Left forelimb (tissue), 1 donor: ENCODE measurements at regions not wholly inside any gene's neighbourhood (a gene's known extent, or its start where the extent isn't known, plus 50 kb on each side); places are given as distances from the start of the nearest gene placed in this dataset.
A peak's percentile ranks its signal among the peaks of the same experiment; 100 is the strongest.

Experiments
- DNase-seq: peaks from one replicate; pipeline ENCODE4 v3.0.0-alpha.2; 2018; ENCODE audit warnings: low spot score

GRCh38 chr18:78771496-78772359 is 207.9 kb upstream of the SALL3 start:
- DNase-seq, result no peak

GRCh38 chr18:78772360-78773302 is 207.0 kb upstream of the SALL3 start:
- DNase-seq, result no peak

- no peak for DNase-seq
Measured at GRCh38 chr18:78773303-78773755, 206.3 kb upstream of the SALL3 start.

- DNase-seq, result peak; percentile 55
Measured at GRCh38 chr18:78773819-78774218, 205.8 kb upstream of the SALL3 start.

- DNase-seq, result peak; percentile 34
Measured at GRCh38 chr18:78774741-78775141, 204.9 kb upstream of the SALL3 start.

GRCh38 chr18:78776151-78776550 is 203.5 kb upstream of the SALL3 start:
- DNase-seq, result peak; percentile 30

- peak; percentile 37 for DNase-seq
Measured at GRCh38 chr18:78776706-78777285, 202.8 kb upstream of the SALL3 start.

- DNase-seq, result no peak
Measured at GRCh38 chr18:78777992-78778391, 201.6 kb upstream of the SALL3 start.

- DNase-seq, result peak; percentile 25
Measured at GRCh38 chr18:78778651-78779050, 201.0 kb upstream of the SALL3 start.

GRCh38 chr18:78779996-78780718 is 199.5 kb upstream of the SALL3 start:
- peak; percentile 36 for DNase-seq

- DNase-seq, result peak; percentile 58
Measured at GRCh38 chr18:78780719-78781600, 198.7 kb upstream of the SALL3 start.

GRCh38 chr18:78781601-78781960 is 198.0 kb upstream of the SALL3 start:
- peak; percentile 17 for DNase-seq

- DNase-seq, result peak; percentile 37
Measured at GRCh38 chr18:78782951-78783563, 196.6 kb upstream of the SALL3 start.

- DNase-seq, result no peak
Measured at GRCh38 chr18:78783564-78783960, 196.1 kb upstream of the SALL3 start.

GRCh38 chr18:78784861-78785260 is 194.8 kb upstream of the SALL3 start:
- no peak for DNase-seq

GRCh38 chr18:78785706-78786105 is 193.9 kb upstream of the SALL3 start:
- no peak for DNase-seq

GRCh38 chr18:78786776-78787175 is 192.8 kb upstream of the SALL3 start:
- no peak for DNase-seq

GRCh38 chr18:78787751-78788150 is 191.9 kb upstream of the SALL3 start:
- DNase-seq, result no peak

- DNase-seq, result no peak
Measured at GRCh38 chr18:78788161-78788560, 191.5 kb upstream of the SALL3 start.

GRCh38 chr18:78789850-78790249 is 189.8 kb upstream of the SALL3 start:
- no peak for DNase-seq
